GM19463 (cell line): ENCODE measurements at regions not wholly inside any gene's neighbourhood (a gene's known extent, or its start where the extent isn't known, plus 50 kb on each side); places are given as distances from the start of the nearest gene placed in this dataset.

ENCODE experiments used
- ATAC-seq: cut with Tn5 transposase; IDR thresholded peaks from one replicate; pipeline ENCODE4 v1.9.1; 2021; ENCODE audit warnings: mild to moderate bottlenecking, moderate library complexity; ENCODE audit not compliant: unreplicated experiment

DNA sequence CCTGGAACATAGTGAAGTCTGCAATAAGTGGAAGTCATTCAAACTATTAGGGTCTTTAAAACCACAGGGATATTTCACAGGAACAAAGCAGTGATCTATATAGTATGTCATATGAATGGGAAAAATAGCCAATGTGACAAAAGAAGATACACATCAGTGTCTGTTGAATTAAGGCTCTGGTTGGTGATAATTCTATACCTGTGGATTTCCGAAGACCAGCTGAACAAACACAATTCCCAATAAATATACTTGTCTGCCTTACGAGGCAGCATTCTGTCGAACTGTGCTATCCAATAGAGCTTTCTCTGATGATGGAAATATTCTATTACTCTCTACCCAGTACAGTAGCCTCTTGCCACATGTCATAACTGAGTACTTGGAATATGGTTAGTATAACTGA, 55.9 kb upstream of the CAV2 start:
- ATAC-seq = no peak

DNA sequence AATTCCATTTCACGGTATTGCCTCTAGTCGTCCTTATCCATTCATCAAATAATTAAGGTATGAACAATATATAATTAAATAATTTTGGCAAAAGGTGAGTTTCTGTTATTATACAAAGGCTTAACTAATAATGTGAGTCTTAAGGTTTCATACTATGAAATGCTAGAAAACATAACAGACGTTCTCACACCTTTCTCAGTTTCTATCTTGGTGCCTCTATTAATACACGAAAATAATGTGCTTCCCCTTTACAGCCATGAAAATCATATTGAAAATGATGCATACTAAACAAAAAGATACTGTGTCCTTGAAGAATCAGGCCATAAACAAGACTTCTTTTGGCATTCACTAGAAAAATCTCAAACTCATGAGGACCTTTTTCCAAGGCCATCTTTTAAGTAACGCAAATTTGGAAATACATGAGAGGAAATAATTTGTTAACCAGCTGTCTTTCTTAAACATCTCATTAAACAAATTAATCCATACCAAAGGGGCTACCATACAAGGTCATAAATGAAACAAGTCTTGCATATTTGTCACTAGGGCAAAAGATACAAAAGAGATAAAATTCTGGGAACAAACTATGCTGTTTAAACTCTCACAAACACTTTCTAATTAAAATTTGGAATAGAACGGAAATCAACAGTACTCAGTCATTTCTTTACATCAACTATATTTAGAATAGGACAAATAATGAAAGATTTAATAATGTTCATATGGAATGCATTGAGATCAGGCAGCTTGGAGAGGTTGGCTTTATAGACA, 53.9 kb upstream of the CAV2 start:
- no peak for ATAC-seq

DNA sequence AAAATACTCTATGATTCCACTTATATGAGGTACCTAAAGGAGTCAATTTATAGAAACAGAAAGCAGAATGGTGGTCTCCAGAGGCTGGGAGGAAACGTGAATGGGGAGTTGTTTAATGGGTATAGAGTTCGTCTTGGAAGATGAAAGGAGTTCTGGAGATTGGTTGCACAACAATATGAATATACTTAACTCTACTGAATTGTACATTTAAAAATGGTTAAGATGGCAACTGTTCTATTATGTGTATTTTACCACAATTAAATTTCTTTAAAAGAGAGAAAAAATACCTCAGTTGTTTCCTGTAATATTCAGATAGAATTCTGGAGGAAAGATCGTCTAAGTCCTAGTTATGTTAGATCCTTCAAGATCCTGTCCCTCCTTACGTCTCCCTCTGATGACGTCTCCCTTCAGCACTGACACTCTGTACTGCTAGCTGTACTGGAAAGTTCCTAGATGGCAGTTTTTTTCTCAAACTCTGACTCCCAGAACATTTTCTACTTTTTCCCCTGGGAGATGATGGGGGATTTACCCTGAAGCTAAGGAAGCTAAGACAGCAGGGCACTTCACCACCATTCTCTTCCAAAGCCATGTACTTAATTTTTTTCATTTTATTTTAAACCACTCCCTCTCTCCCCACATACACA, 53.2 kb upstream of the CAV2 start:
- ATAC-seq = no peak

DNA sequence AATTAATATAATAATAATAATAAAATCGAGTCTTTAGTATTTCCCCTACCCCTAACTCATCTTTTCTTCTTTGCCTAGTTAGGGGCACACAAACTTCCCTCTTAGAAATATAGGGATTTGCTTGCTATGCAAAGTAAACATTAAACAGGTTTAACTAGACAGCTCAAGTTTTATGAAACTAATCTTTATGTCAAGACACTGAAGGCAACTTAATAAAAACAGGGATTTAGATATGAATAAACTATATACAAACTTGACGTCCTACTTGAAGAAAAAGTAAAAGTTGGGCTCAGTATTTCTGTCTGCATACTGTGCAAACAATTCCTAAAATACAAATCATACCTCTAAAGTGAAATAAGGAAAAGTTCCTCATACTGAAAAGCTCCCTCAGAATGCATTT, 52.1 kb upstream of the CAV2 start:
- ATAC-seq = no peak

DNA sequence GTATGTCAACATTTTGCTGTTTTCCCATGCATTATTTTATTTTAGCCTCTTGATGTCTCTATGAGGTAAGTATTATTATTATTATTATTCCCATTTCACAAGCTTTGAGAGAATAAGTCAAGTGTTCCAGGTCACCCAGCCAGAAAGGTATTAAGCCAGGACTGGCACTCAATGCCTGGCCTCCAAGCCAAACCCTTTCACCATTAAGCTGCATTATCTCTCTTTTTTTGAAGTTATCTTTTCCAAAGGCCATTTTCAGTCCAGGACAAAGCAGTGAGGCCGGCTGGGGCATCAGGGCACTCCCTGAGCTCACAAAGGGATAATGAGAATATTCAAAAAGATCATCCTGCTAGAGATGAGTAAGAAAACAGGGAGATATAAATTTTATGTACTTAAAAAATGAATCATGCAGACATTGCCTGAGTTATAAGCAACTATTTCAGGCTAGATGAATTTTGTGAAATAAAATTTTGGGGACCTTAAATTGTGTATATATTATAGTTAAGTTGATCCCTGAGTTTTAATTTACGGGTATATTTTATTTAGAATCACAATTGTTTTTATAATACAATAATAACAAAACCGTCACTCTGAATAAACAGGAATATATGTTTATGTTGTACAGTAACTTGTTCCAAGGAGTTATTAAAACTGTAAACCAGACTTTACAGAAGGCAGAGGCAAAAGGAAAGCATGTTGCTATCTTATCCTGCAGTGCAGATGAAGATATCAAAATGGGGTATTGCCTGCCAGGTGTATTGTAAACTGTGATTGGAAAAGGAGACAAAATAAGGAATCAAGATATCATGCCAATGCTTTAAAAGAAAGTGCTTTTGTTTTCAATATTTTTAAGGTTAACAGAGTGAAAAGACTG, 51.3 kb upstream of the CAV2 start:
- no peak for ATAC-seq

DNA sequence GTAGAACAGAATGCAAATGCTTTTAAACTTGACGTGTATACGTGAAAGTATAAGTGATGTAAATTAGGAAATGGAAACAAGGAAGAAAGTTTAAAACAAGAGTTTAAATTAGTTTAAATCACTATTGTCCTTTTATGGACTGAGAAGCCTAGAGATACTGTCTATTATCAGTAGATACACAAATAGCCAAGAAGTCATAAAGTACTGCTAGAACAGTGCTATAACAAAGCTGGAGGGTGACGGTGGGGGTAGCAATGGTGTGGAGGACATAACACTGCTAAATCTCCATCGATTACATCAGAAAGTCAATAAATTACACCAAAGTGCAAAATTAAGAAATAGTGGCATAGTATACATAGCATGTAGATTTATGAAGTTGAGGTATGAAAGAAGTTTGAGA, 50.1 kb upstream of the CAV2 start:
- no peak for ATAC-seq
